ENCODE measurements at regions not wholly inside any gene's neighbourhood (a gene's known extent, or its start where the extent isn't known, plus 50 kb on each side); places are given as distances from the start of the nearest gene placed in this dataset.

- H3K4me1 ChIP-seq (ENCODE audit: control insufficient read depth, insufficient read depth, low read length): peaks cover 1% of the 10 kb centered on the region; the same call in 1 of the 2 replicates
- H4K5ac ChIP-seq (ENCODE audit: low read depth, low read length): no peak overlapping the region
- no peak overlapping the region for H2AK5ac ChIP-seq (ENCODE audit: low read depth, low read length)
- no peak overlapping the region for H3K56ac ChIP-seq (ENCODE audit: extremely low read depth, insufficient read depth, low read length)
- no peak overlapping the region for H3K27ac ChIP-seq (ENCODE audit: insufficient read depth, low read length)
- no peaks in the 10 kb centered on the region for H3K9me1 ChIP-seq (ENCODE audit: insufficient read depth, low read length)
- no TSS peak for BruUV-seq (replicated peaks)
- in situ Hi-C loops (cut with MboI; ENCODE audit: low sequenced_read_pairs): no loop called here
- H4K20me1 ChIP-seq (ENCODE audit: insufficient read depth, low read length): no peaks in the 10 kb centered on the region
- H3K4ac ChIP-seq (ENCODE audit: low read depth, low read length): no peak overlapping the region
- no peaks in the 10 kb centered on the region for H3K9me3 ChIP-seq (ENCODE audit: control insufficient read depth, insufficient read depth, low read length)
- H2AFZ ChIP-seq (replicated peaks; ENCODE audit: low read length, poor library complexity): peak overlapping the region; percentile 46
- TF ChIP-seq POLR2A (IDR thresholded peaks at IDR 0.05; ENCODE audit: low read depth, low read length): no peak
- H3K4me3 ChIP-seq (ENCODE audit: insufficient read depth, low read depth, low read length): no peak overlapping the region
- H3K36me3 ChIP-seq (ENCODE audit: control insufficient read depth, insufficient read depth, low read length): no peaks in the 10 kb centered on the region
- H2BK5ac ChIP-seq (ENCODE audit: low read depth, low read length, poor library complexity, severe bottlenecking): no peak overlapping the region
- H4K91ac ChIP-seq (ENCODE audit: insufficient read depth, low read depth, low read length): no peak overlapping the region
- no peak overlapping the region for H2BK120ac ChIP-seq (ENCODE audit: low read depth, low read length)
- no peak overlapping the region for H2AK9ac ChIP-seq (replicated peaks; ENCODE audit: low read depth, low read length, poor library complexity)
- H3K4me2 ChIP-seq (ENCODE audit: low read depth, low read length): no peak overlapping the region
- no peak overlapping the region for H4K8ac ChIP-seq (ENCODE audit: low read depth in 2 of 2, low read length in 2 of 2)
- H3K23ac ChIP-seq (ENCODE audit: low read depth, low read length): no peak overlapping the region
- H3K18ac ChIP-seq (ENCODE audit: low read depth, low read length): no peak overlapping the region
- no peak overlapping the region for H2BK20ac ChIP-seq (ENCODE audit: low read depth, low read length)
- DNase-seq: no peak
- dilution Hi-C loops (cut with HindIII; ENCODE audit: low sequenced_read_pairs, unreplicated experiment): no loop called here
- CTCF ChIA-PET: no interaction called here
- no peak overlapping the region for H3K14ac ChIP-seq (replicated peaks; ENCODE audit: low read depth, low read length)
- no peak overlapping the region for H2BK15ac ChIP-seq (ENCODE audit: low read depth, low read length)
- intact Hi-C loops (cut with micrococcal nuclease): no loop called here
- no peaks in the 10 kb centered on the region for H3K27me3 ChIP-seq (ENCODE audit: control insufficient read depth, insufficient read depth, low read length)
- no peak for ATAC-seq (ENCODE audit: low read depth)
- H3K9ac ChIP-seq (ENCODE audit: low read depth, low read length): no peak overlapping the region
- WGBS, 2 experiments (ENCODE audit: extremely low coverage in 2 of 2, insufficient read length in 1 of 2): 80% methylated on average over 4 of the region's 6 CpGs; no CpG with 5 or more reads in 1 of the 2 experiments
- POLR2A ChIA-PET (ENCODE audit: unreplicated experiment): no interaction called here
- H3K79me1 ChIP-seq (ENCODE audit: low read depth in 1 of 2, low read length in 2 of 2): no peaks in the 10 kb centered on the region
Observed at GRCh38 chr2:180205621-180206235, 198.6 kb upstream of the CWC22 start.
